Kidney (tissue), 13 donors: ENCODE measurements at regions not wholly inside any gene's neighbourhood (a gene's known extent, or its start where the extent isn't known, plus 50 kb on each side); places are given as distances from the start of the nearest gene placed in this dataset.

Experiments used
- DNase-seq, 5 donors: peaks; one replicate each; pipeline ENCODE4 v3.0.0-alpha.2; 2013 to 2020
- FAIRE-seq: peaks from 2 replicates; lab custom pipeline; 2012; peaks lifted over from hg19 to GRCh38; lab: Jason Lieb, UNC
- H3K27ac ChIP-seq, 2 donors: one replicate each; pipeline ENCODE4 v1.7.0; 2013; ENCODE audit warnings: low read depth in 2 of 2, low read length in 2 of 2, inconsistent platforms in 1 of 2
- H3K27me3 ChIP-seq: one replicate; pipeline ENCODE4 v1.7.1; 2013; ENCODE audit warnings: low read length, inconsistent platforms; ENCODE audit not compliant: control insufficient read depth, insufficient read depth
- H3K36me3 ChIP-seq, 3 donors: one replicate each; pipeline versions ENCODE4 v1.7.0 to v1.7.1; 2013; ENCODE audit warnings: low read length in 3 of 3, control low read depth in 1 of 3, inconsistent platforms in 1 of 3; ENCODE audit not compliant: insufficient read depth in 3 of 3, control insufficient read depth in 2 of 3
- H3K4me1 ChIP-seq, 3 donors: one replicate each; pipeline versions ENCODE4 v1.7.0 to v1.7.1; 2013; ENCODE audit warnings: low read length in 3 of 3, inconsistent platforms in 1 of 3, low read depth in 1 of 3; ENCODE audit not compliant: control insufficient read depth in 2 of 3, insufficient read depth in 2 of 3
- H3K4me3 ChIP-seq, 3 donors: one replicate each; pipeline versions ENCODE4 v1.7.0 to v1.8.1; 2013; ENCODE audit warnings: low read length in 3 of 3, control low read depth in 1 of 3, inconsistent platforms in 1 of 3
- H3K9ac ChIP-seq, 3 donors: one replicate each; pipeline versions ENCODE4 v1.7.0 to v1.7.1; 2013; ENCODE audit warnings: low read length in 3 of 3, control low read depth in 1 of 3, inconsistent platforms in 1 of 3
- H3K9me3 ChIP-seq, 3 donors: one replicate each; pipeline versions ENCODE4 v1.7.0 to v1.7.1; 2013; ENCODE audit warnings: low read length in 3 of 3, control low read depth in 1 of 3, inconsistent platforms in 1 of 3; ENCODE audit not compliant: control insufficient read depth in 2 of 3, insufficient read depth in 1 of 3
- intact Hi-C: fragments of 100-400 bp; cut with DNase I; formaldehyde crosslinking; loops from one replicate; pipeline ENCODE4 v1.11.1; 2022
- TF ChIP-seq, protein P1 (sequence below): IDR thresholded peaks from 3 replicates; pipeline ENCODE4 v1.5.1; 2012; ENCODE audit warnings: mild to moderate bottlenecking, moderate library complexity, borderline replicate concordance; ENCODE audit not compliant: insufficient read depth; ENCODE audit errors: extremely low read depth
- donor health status: control.
- donor health status: control.
- donor health status: control.
- donor health status: control.
- donor health status: control.
- donor health status: DM: yes; HTN: yes; CAD: no.
- donor health status: Normal renal cell carcinoma (clear cell type).

DNA sequence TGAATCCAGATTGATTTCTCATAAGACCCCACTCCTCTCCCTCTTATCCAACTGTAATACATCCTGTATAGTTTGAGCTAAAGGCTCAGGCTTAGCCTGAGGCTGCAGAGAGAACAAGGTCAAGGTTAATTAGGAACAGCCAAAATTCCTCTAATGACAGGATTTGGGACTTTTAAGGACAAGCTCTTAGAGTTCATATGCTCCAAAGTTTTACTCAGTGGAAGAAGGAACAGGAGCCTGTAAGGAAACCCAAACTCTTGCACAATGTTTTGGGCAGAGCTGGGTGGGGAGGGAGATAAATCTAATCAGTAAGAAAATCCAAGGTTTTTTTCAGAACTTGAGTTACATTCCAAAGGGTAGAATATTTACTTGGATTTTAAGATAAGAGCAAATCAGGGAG, 238.8 kb downstream of the QDPR start:
- intact Hi-C loops, result no loop called here
- Histone ChIP-seq H3K4me1 (no peaks in the 10 kb centered on the region), H3K9me3 (no peaks in the 10 kb centered on the region), H3K36me3 (no peaks in the 10 kb centered on the region), H3K4me3 (no peak overlapping the region), H3K9ac (no peak overlapping the region), H3K27ac (no peak overlapping the region), H3K27me3 (no peaks in the 10 kb centered on the region)
- TF ChIP-seq, protein P1, sequence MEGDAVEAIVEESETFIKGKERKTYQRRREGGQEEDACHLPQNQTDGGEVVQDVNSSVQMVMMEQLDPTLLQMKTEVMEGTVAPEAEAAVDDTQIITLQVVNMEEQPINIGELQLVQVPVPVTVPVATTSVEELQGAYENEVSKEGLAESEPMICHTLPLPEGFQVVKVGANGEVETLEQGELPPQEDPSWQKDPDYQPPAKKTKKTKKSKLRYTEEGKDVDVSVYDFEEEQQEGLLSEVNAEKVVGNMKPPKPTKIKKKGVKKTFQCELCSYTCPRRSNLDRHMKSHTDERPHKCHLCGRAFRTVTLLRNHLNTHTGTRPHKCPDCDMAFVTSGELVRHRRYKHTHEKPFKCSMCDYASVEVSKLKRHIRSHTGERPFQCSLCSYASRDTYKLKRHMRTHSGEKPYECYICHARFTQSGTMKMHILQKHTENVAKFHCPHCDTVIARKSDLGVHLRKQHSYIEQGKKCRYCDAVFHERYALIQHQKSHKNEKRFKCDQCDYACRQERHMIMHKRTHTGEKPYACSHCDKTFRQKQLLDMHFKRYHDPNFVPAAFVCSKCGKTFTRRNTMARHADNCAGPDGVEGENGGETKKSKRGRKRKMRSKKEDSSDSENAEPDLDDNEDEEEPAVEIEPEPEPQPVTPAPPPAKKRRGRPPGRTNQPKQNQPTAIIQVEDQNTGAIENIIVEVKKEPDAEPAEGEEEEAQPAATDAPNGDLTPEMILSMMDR, result no peak
- DNase-seq (no peak), FAIRE-seq (no peak)

DNA sequence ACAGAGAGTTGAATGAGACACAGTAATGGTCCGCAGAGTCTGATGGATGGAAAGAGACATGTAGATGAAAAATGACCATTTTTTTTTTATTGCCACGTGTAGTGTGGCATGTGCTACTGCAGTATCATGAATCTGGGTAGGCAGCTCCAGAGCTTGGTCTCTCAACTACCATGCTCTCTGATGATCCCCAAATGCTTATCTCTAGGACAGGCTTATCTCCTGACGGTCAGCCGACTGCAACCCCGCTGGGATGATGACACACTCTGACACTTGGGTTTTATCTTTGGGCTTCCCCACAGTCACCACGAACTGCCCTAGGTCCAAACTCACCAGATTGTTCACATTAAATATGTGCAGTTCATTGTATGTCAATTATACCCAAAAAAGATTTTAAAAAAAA, 239.7 kb downstream of the QDPR start:
- no peaks in the 10 kb centered on the region for H3K9me3 ChIP-seq
- no peak overlapping the region for H3K27ac ChIP-seq
- no peaks in the 10 kb centered on the region for H3K27me3 ChIP-seq
- DNase-seq, result no peak
- FAIRE-seq, result no peak
- H3K36me3 ChIP-seq, result no peaks in the 10 kb centered on the region
- TF ChIP-seq, protein P1, result no peak
- intact Hi-C loops, result no loop called here
- no peak overlapping the region for H3K4me3 ChIP-seq
- no peaks in the 10 kb centered on the region for H3K4me1 ChIP-seq
- no peak overlapping the region for H3K9ac ChIP-seq

DNA sequence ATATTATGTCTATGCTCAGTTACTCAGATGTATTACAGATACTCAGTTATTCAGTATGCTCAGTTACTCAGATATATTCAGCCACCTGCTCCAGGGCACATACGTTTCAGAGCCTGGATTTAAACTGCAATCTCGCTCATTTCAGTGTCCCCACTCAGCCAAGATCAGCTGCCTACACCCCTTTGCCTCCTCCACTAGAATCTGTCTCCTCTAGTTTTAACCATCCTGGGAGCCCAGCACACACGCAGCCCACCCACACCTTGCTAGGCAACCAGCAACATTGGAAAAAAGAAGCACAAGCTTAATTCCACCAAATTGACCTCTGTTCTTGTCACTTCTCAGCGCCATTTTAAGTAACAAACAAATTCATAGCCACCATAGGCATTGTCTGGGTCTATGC, 246.2 kb downstream of the QDPR start:
- Histone ChIP-seq H3K36me3 (no peaks in the 10 kb centered on the region), H3K4me3 (no peak overlapping the region), H3K9ac (no peak overlapping the region), H3K4me1 (no peaks in the 10 kb centered on the region), H3K27me3 (no peaks in the 10 kb centered on the region), H3K27ac (no peak overlapping the region), H3K9me3 (no peaks in the 10 kb centered on the region)
- intact Hi-C loops, result no loop called here
- TF ChIP-seq, protein P1, result no peak
- no peak for FAIRE-seq
- no peak for DNase-seq

DNA sequence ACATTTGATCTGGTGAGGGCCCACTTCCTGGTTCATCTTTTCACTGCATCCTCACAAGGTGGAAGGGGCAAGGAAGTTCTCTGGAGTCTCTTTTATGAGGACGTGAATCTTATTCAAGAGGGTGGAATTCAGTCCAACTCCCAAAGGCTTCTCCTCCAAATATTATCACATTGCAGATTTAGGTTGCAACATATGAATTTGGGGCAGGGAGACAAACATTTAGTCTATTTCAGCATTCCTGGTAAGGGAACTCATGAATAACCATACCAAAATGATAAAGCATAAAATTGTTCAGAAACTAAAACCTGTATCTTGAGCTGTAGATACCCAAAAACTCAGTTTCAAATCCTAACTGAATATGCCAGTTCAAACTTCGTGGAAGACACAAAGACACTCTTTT, 246.8 kb downstream of the QDPR start:
- intact Hi-C loops, result no loop called here
- no peak for FAIRE-seq

More for the DNA sequence above, 246.8 kb downstream of the QDPR start:
- DNase-seq, result no peak
- Histone ChIP-seq H3K9ac (no peak overlapping the region), H3K4me1 (no peaks in the 10 kb centered on the region), H3K4me3 (no peak overlapping the region), H3K36me3 (no peaks in the 10 kb centered on the region), H3K27me3 (no peaks in the 10 kb centered on the region), H3K9me3 (no peaks in the 10 kb centered on the region), H3K27ac (no peak overlapping the region)
- TF ChIP-seq, protein P1, result no peak
